ENCODE measurements at regions not wholly inside any gene's neighbourhood (a gene's known extent, or its start where the extent isn't known, plus 50 kb on each side); places are given as distances from the start of the nearest gene placed in this dataset.

- no peak for ATAC-seq
- no peak for DNase-seq
Observed at GRCh38 chr3:194265996-194266964, 84.8 kb downstream of the CPN2 start.

DNA sequence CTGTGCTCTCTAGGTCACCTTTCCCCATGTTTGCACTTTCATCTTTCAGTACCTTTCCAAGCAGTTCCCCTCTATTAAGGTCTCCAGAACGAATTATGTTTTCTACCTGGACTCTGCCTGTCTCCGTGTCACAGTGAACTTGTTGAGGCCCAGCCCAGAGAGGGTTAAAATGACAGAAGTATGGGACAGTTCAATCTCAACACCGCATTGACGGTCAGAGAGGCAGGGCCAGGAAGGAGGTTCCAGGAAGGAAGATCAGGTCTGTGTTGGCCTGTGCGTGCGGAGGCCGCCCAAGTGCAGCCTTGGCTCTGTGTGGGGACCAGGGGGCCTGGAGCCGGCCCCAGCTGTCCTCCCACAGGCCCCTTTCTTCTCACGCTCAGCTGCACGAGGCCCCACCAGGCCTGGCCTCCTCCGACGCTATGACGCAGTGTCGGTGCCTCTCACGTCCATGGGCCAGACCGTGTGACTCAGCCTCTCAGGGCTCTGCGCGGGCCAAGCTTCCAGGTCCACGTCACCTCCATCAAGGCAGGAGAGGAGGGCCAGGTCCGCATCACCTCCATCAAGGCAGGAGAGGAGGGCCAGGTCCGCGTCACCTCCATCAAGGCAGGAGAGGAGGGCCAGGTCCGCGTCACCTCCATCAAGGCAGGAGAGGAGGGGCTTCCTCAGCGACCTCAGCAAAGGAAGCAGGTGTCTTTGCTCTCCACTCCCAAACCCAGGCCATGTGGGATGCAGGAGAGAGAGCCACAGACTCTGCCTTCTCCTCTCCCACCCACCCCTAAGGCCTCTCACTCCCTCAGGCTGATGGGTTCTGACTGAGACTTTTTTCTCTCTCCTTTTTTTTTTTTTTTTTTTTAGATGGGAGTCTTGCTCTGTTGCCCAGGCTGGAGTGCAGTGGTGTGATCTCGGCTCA lies 83.1 kb downstream of the CPN2 start:
- DNase-seq (no peak), ATAC-seq (no peak)

DNA sequence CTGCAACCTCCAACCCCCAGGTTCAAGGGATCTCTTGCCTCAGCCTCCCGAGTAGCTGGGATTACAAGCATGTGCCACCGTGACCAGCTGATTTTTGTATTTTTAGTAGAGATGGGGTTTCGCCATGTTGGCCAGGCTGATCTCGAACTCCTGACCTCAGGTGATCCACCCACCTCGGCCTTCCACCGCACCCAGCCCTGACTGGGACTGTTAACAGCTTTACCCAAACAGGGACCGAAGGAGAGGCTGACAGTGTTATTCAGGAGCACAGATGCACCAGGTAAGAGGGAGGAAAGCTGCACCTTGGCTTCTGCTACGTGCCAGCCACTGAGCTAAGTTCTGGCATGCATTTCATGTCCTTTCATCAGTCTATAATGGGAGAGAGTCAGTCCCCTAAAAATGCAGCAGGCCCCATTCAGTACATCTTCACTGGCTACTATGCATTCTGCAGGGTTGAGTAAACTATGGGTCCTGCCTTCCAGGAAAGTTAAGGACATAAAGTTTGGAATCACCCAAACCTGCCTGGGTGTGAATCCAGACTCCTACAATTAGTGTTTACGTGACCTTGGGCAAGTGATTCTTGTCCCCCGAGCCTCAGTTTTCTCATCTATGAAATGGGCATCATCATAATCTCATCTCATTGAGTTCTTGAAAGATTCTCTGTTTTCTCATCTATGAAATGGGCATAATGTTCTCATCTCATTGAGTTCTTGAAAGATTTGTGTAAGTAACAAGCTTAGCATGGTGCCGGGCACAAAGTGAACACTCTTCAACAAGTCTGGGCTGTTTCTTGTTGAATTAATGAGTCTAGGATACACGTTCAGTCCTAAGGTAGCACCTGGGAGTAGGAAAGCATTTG lies 82.2 kb downstream of the CPN2 start:
- DNase-seq (no peak), ATAC-seq (no peak)

DNA sequence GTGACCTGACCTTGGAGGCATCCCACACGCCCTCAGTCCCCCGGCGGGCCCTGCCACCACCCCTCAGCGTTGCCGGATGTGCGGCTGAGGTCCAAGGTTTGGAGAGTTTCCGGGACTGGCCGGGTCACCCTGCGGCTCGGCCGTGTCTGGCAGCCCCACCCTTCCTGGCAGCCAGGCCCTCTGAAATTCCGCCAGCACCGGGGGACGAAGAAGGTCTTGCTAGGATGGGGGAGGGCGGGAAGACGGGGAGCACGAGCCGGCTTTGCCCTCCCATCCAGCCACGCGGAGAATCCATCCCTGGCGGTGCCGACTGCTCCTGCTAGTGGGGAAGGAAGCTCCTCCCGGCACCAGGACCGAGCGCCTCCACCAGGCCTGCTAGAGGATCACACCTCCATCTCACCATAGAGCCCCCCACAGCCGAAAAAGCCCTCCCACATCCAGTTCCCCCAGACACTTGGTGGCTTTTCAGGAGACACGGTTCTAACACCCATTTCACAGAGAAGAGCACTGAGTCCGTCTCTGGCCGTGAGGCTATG lies 81.5 kb downstream of the CPN2 start:
- no peak for ATAC-seq
- no peak for DNase-seq

GRCh38 chr3:194270627-194271459 lies 80.3 kb downstream of the CPN2 start:
- ATAC-seq (no peak), DNase-seq (no peak)

- ATAC-seq (no peak), DNase-seq (no peak)
Observed at GRCh38 chr3:194271460-194272035, 79.6 kb downstream of the CPN2 start.

GRCh38 chr3:194272221-194272620 lies 78.9 kb downstream of the CPN2 start:
- DNase-seq (no peak), ATAC-seq (no peak)

GRCh38 chr3:194272861-194273742 lies 78.0 kb downstream of the CPN2 start:
- no peak for DNase-seq
- no peak for ATAC-seq

DNA sequence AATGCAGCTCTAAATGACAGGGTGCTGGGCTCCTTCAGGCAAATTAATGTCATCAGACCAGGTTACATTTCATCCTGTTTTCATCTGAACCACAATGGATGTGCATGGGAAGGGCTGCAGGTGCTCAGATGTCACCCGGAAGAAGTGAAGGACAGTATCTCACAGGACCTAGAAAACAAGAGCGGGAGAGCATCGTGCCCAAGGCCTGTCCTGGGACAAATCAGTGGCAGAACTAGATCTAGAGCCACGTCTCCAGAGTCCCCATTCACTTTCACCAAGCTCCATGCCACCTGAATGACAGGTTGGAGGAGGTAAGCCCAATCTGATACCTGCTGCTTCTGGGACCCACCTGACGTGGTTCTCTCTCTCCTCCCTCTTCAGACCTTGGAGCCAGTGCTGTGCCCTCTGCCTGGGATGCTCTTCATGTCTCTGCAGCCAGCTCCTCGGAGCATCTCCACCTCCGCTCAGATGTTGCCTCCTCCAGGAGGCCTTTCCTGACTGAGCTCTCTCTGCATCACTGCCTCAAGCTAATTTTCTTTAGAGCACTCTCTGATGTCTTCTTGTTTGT lies 77.3 kb downstream of the CPN2 start:
- DNase-seq (no peak), ATAC-seq (no peak)

- no peak for DNase-seq
- no peak for ATAC-seq
Observed at GRCh38 chr3:194274424-194275085, 76.6 kb downstream of the CPN2 start.

DNA sequence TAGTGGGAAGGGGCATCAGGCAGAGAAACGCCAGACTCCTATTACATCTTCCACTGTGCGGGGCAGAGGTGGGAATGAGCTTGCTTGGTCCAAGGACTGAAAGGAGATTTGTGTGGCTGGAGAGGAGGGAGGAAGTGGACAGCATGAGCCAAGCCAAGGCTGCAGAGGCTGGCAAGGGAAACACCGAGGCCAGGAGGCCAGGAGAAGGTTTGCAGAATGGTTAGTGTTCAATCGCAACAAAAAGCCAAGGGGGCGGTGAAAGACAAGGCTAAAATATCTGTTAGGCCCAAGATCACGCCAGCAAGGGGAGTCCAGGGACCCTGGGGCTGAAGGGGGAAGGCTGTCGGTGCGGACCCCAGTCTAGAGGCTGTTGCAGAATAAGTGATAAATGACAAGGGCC lies 75.8 kb downstream of the CPN2 start:
- DNase-seq: no peak
- ATAC-seq: no peak

- no peak for DNase-seq
- ATAC-seq: no peak
Observed at GRCh38 chr3:194275721-194276120, 75.4 kb downstream of the CPN2 start.

GRCh38 chr3:194276768-194277103 lies 74.4 kb downstream of the CPN2 start:
- no peak for ATAC-seq
- no peak for DNase-seq

- DNase-seq (no peak), ATAC-seq (no peak)
Observed at GRCh38 chr3:194277104-194277785, 73.9 kb downstream of the CPN2 start.

DNA sequence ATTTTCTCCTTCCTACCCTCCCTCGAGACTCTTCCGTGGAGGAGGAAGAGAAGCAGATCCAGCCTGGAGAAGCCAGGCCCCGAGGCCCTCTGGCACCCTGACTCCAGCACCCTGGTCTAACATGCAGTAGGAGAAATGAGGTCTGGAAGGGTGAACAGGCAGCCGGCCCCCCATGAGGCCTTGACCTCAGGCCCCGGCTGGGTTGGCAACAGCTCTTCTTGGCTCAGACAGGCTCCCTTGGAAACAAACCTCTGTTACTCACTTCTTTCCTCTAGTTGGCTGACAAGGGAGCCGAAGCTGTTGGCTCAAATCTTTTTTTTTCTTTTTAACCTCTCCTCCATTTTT lies 73.4 kb downstream of the CPN2 start:
- ATAC-seq (no peak), DNase-seq (no peak)

DNA sequence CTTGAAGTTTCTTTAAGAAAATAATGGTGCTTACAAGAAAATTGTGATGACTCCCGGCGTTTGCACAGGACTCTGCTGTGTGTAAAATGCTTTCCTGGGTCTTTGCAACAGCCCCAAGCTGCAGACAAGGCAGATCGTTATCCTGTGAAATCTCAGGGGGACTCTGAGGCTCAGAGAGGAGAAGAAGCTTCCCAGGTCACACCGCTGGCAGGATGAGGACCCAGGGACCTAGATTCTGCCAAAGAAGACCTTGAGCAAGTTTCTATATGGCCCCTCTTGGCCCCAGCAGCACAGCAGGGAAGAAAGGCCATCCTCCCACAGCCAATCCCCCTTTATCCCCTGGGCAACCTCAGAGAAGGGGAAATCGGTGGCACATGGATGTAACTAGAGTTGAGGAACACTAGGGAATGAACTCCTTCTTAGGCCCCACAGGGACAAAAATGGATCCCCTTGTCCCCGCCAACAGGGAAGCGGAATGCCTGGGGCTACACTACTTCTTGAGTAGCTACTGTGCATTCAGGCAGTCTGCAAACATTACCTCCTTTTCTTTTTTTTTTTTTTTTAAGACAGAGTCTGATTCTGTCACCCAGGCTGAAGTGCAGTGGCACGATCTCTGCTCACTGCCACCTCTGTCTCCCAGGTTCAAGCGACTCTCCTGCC lies 72.8 kb downstream of the CPN2 start:
- DNase-seq: no peak
- ATAC-seq: no peak

DNA sequence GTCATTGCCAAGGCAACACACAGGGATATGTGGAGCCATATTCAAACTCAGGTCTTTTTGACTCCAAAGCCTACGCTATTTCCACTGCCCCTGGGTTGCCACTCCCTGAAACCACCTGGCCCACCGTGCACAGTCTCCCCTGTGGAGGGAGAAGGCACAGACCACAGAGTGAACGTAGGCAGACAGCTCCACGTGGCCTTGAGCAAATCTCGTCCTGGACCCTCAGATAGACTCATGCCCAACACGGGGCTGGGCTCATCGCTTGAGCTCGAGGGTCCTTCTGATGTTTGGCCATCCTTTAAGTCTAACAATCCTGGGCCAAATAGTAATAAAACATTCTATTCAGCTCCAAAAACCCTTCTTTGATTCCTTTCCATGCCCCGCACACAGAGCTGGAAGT lies 72.0 kb downstream of the CPN2 start:
- ATAC-seq (no peak), DNase-seq (no peak)
